ENCODE measurements at regions not wholly inside any gene's neighbourhood (a gene's known extent, or its start where the extent isn't known, plus 50 kb on each side); places are given as distances from the start of the nearest gene placed in this dataset.

DNA sequence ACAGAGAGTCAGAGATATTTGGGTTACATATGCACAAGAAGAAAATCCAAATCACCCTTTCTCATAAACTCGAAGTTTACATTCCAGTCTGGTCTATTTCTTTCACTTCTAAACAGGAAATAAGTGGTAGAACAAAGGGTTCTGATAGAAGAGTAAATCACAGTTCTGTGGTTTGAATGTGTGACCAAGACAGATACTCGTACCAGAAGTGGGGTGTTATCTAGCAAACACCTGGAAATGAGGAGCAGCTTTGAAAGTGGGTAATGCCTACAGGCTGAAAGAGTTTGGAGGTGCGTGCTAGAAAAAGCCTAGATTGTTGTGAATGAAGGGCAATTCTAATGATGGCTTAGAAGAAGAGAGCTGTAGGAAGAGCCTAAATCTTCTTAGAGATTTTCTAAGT is 74.7 kb downstream of the FH start:
- TF ChIP-seq, protein P1, sequence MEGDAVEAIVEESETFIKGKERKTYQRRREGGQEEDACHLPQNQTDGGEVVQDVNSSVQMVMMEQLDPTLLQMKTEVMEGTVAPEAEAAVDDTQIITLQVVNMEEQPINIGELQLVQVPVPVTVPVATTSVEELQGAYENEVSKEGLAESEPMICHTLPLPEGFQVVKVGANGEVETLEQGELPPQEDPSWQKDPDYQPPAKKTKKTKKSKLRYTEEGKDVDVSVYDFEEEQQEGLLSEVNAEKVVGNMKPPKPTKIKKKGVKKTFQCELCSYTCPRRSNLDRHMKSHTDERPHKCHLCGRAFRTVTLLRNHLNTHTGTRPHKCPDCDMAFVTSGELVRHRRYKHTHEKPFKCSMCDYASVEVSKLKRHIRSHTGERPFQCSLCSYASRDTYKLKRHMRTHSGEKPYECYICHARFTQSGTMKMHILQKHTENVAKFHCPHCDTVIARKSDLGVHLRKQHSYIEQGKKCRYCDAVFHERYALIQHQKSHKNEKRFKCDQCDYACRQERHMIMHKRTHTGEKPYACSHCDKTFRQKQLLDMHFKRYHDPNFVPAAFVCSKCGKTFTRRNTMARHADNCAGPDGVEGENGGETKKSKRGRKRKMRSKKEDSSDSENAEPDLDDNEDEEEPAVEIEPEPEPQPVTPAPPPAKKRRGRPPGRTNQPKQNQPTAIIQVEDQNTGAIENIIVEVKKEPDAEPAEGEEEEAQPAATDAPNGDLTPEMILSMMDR (IDR thresholded peaks at IDR 0.05): no peak
- no peak for TF ChIP-seq POLR2A (IDR thresholded peaks at IDR 0.05)

Measured in testis (tissue), 2 donors.